ENCODE measurements at regions not wholly inside any gene's neighbourhood (a gene's known extent, or its start where the extent isn't known, plus 50 kb on each side); places are given as distances from the start of the nearest gene placed in this dataset.

GRCh38 chr3:74709951-74710350 is 95.5 kb upstream of the CNTN3 start:
- TF ChIP-seq CTCF (IDR thresholded peaks at IDR 0.05), result no peak
- no peak for TF ChIP-seq POLR2AphosphoS5 (IDR thresholded peaks at IDR 0.05)
- TF ChIP-seq POLR2A (IDR thresholded peaks at IDR 0.05), result no peak

Data from upper lobe of left lung (tissue), 4 donors.